ENCODE measurements at regions not wholly inside any gene's neighbourhood (a gene's known extent, or its start where the extent isn't known, plus 50 kb on each side); places are given as distances from the start of the nearest gene placed in this dataset.

- Histone ChIP-seq H3K36me3 (no peaks in the 10 kb centered on the region), H3K27me3 (no peaks in the 10 kb centered on the region), H3K4me3 (no peak overlapping the region), H3K9me3 (peaks cover 0 to 6% of the 10 kb centered on the region in 2 donors), H3K4me1 (no peaks in the 10 kb centered on the region), H3K27ac (no peak overlapping the region)
- no peak for DNase-seq
- intact Hi-C loops (cut with DNase I), result no loop called here
- no peak for TF ChIP-seq CTCF (IDR thresholded peaks at IDR 0.05)
- ATAC-seq, result no peak
Observed at GRCh38 chr4:122015203-122015602, 63.3 kb upstream of the TRPC3 start.

- no peak overlapping the region for H3K27ac ChIP-seq
- no peaks in the 10 kb centered on the region for H3K36me3 ChIP-seq
- no peak for TF ChIP-seq CTCF (IDR thresholded peaks at IDR 0.05)
- no peaks in the 10 kb centered on the region for H3K9me3 ChIP-seq
- H3K4me1 ChIP-seq, result no peaks in the 10 kb centered on the region
- H3K4me3 ChIP-seq, result no peak overlapping the region
- H3K27me3 ChIP-seq, result no peaks in the 10 kb centered on the region
- DNase-seq (no peak), ATAC-seq (no peak)
- intact Hi-C loops (cut with DNase I), result no loop called here
Observed at GRCh38 chr4:122012735-122013134, 60.9 kb upstream of the TRPC3 start.

- Histone ChIP-seq H3K4me3 (no peak overlapping the region), H3K9me3 (no peaks in the 10 kb centered on the region)
Observed at GRCh38 chr4:122010610-122011009, 58.8 kb upstream of the TRPC3 start.

GRCh38 chr4:122009524-122009923, 57.7 kb upstream of the TRPC3 start:
- TF ChIP-seq CTCF (IDR thresholded peaks at IDR 0.05), result no peak
- no peak for ATAC-seq
- intact Hi-C loops (cut with DNase I), result no loop called here
- DNase-seq, result no peak
- no peaks in the 10 kb centered on the region for H3K27me3 ChIP-seq
- no peaks in the 10 kb centered on the region for H3K36me3 ChIP-seq
- no peaks in the 10 kb centered on the region for H3K9me3 ChIP-seq
- H3K4me1 ChIP-seq, result no peaks in the 10 kb centered on the region
- H3K27ac ChIP-seq, result no peak overlapping the region
- H3K4me3 ChIP-seq, result no peak overlapping the region

More at GRCh38 chr4:122010610-122011009, 58.8 kb upstream of the TRPC3 start:
- H3K27me3 ChIP-seq, result no peaks in the 10 kb centered on the region
- DNase-seq, result no peak
- intact Hi-C loops (cut with DNase I), result no loop called here
- no peak for ATAC-seq
- TF ChIP-seq CTCF (IDR thresholded peaks at IDR 0.05), result no peak
- H3K36me3 ChIP-seq, result no peaks in the 10 kb centered on the region
- no peak overlapping the region for H3K27ac ChIP-seq
- H3K4me1 ChIP-seq, result no peaks in the 10 kb centered on the region

- H3K4me1 ChIP-seq, result no peaks in the 10 kb centered on the region
- H3K27ac ChIP-seq, result no peak overlapping the region
- H3K9me3 ChIP-seq, result no peaks in the 10 kb centered on the region
- no peak for TF ChIP-seq CTCF (IDR thresholded peaks at IDR 0.05)
- intact Hi-C loops (cut with DNase I), result no loop called here
- H3K36me3 ChIP-seq, result no peaks in the 10 kb centered on the region
- no peak for DNase-seq
- no peaks in the 10 kb centered on the region for H3K27me3 ChIP-seq
- ATAC-seq, result peak; percentile 37
- H3K4me3 ChIP-seq, result no peak overlapping the region
Observed at GRCh38 chr4:122007016-122007415, 55.2 kb upstream of the TRPC3 start.

All from left lung (tissue), 4 donors.